ENCODE measurements at regions not wholly inside any gene's neighbourhood (a gene's known extent, or its start where the extent isn't known, plus 50 kb on each side); places are given as distances from the start of the nearest gene placed in this dataset.
"Not testable (repeated sequence)": the region's sequence is repeated elsewhere in the genome, so short reads cannot be mapped to it uniquely, and the experiment has no call there.

GRCh38 chr3:139230391-139230790 lies 113.4 kb upstream of the MRPS22 start:
- TF ChIP-seq, protein P1, sequence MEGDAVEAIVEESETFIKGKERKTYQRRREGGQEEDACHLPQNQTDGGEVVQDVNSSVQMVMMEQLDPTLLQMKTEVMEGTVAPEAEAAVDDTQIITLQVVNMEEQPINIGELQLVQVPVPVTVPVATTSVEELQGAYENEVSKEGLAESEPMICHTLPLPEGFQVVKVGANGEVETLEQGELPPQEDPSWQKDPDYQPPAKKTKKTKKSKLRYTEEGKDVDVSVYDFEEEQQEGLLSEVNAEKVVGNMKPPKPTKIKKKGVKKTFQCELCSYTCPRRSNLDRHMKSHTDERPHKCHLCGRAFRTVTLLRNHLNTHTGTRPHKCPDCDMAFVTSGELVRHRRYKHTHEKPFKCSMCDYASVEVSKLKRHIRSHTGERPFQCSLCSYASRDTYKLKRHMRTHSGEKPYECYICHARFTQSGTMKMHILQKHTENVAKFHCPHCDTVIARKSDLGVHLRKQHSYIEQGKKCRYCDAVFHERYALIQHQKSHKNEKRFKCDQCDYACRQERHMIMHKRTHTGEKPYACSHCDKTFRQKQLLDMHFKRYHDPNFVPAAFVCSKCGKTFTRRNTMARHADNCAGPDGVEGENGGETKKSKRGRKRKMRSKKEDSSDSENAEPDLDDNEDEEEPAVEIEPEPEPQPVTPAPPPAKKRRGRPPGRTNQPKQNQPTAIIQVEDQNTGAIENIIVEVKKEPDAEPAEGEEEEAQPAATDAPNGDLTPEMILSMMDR (conservative IDR thresholded peaks at IDR 0.05; ENCODE audit: low read length): no peak

DNA sequence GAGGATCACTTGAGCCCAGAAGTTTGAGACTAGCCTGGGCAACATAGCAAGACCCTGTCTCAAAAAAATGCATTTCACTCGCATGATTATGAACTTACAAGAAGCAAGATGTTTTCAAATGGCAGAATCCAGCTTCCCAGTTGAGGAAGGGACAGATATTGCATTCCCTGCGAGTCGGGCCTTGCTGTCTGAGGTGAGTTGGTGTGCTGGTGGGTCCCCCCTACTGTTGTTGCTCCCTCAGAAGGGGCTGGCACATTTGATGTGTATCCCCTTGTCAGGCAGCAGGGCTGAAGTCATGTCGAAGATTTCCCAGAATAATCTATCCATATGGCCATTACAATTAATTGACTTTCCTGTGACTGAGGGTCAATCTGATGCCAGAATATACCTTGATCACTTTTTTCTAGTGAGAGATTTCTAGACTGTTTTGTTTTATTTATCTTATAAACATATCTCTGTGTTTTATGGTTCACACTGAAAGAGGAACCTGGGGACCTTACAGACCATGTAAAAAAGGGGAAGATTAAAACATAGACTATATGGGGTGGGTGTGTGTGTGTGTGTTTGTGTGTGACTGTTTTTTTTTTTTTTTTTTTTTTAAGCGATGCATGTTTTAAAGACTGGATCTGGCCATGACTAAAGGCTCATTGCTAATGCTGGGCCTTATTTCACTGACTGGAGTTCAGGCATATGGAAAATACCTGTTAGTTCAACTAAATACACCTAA lies 112.1 kb upstream of the MRPS22 start:
- CTCF ChIA-PET (ENCODE audit: unreplicated experiment): no interaction called here

More at GRCh38 chr3:139230391-139230790, 113.4 kb upstream of the MRPS22 start:
- no peaks in the 10 kb centered on the region for H3K9me3 ChIP-seq (ENCODE audit: low read length)
- H3K36me3 ChIP-seq (ENCODE audit: insufficient read depth, low read length): no peaks in the 10 kb centered on the region
- DNase-seq (ENCODE audit: low spot score): no peak
- no peak overlapping the region for H3K27ac ChIP-seq (ENCODE audit: low read depth, low read length, poor library complexity, severe bottlenecking)
- H2AFZ ChIP-seq (ENCODE audit: low read length): no peak overlapping the region
- no peaks in the 10 kb centered on the region for H3K4me1 ChIP-seq (ENCODE audit: insufficient read depth, low read length, poor library complexity, severe bottlenecking)
- H4K20me1 ChIP-seq (ENCODE audit: insufficient read depth, low read length): no peaks in the 10 kb centered on the region
- ChIA-PET POLR2A (interaction anchor here (0.7 kb wide), 1 partner anchor 1235 kb away, joined by 3 read pairs; no protein-coding TSS in a partner anchor), CTCF (ENCODE audit: unreplicated experiment) (no interaction called here)
- no peak overlapping the region for H3K4me3 ChIP-seq (ENCODE audit: low read depth, low read length, poor library complexity, severe bottlenecking)
- no peaks in the 10 kb centered on the region for H3K9me2 ChIP-seq (ENCODE audit: insufficient read depth, low read length)
- BruUV-seq (replicated peaks): no TSS peak
- H3K79me2 ChIP-seq (ENCODE audit: insufficient read depth, low read depth, low read length): no peaks in the 10 kb centered on the region
- intact Hi-C loops (cut with micrococcal nuclease; ENCODE audit: unreplicated experiment): no loop called here
- no peak overlapping the region for H3K4me2 ChIP-seq (ENCODE audit: low read length)

GRCh38 chr3:139232341-139232740 lies 111.5 kb upstream of the MRPS22 start:
- CTCF ChIA-PET (ENCODE audit: unreplicated experiment); H3K9me2 ChIP-seq (ENCODE audit: insufficient read depth, low read length); BruUV-seq (replicated peaks); H2AFZ ChIP-seq (ENCODE audit: low read length); H3K4me1 ChIP-seq (ENCODE audit: insufficient read depth, low read length, poor library complexity, severe bottlenecking); H3K79me2 ChIP-seq (ENCODE audit: insufficient read depth, low read depth, low read length); H4K20me1 ChIP-seq (ENCODE audit: insufficient read depth, low read length); H3K4me2 ChIP-seq (ENCODE audit: low read length); H3K9me3 ChIP-seq (ENCODE audit: low read length); H3K27ac ChIP-seq (ENCODE audit: low read depth, low read length, poor library complexity, severe bottlenecking); POLR2A ChIA-PET; intact Hi-C loops (cut with micrococcal nuclease; ENCODE audit: unreplicated experiment); DNase-seq (ENCODE audit: low spot score); H3K36me3 ChIP-seq (ENCODE audit: insufficient read depth, low read length); H3K4me3 ChIP-seq (ENCODE audit: low read depth, low read length, poor library complexity, severe bottlenecking): not testable (repeated sequence)

More for the DNA sequence above, 112.1 kb upstream of the MRPS22 start:
- POLR2A ChIA-PET: interaction anchor here (0.7 kb wide), 1 partner anchor 1234 kb away, joined by 3 read pairs; no protein-coding TSS in a partner anchor
- Histone ChIP-seq H3K9me2 (ENCODE audit: insufficient read depth, low read length) (no peaks in the 10 kb centered on the region), H4K20me1 (ENCODE audit: insufficient read depth, low read length) (no peaks in the 10 kb centered on the region), H3K79me2 (ENCODE audit: insufficient read depth, low read depth, low read length) (no peaks in the 10 kb centered on the region), H3K4me1 (ENCODE audit: insufficient read depth, low read length, poor library complexity, severe bottlenecking) (no peaks in the 10 kb centered on the region), H2AFZ (ENCODE audit: low read length) (no peak overlapping the region), H3K4me3 (ENCODE audit: low read depth, low read length, poor library complexity, severe bottlenecking) (no peak overlapping the region), H3K9me3 (ENCODE audit: low read length) (no peaks in the 10 kb centered on the region), H3K4me2 (ENCODE audit: low read length) (no peak overlapping the region), H3K36me3 (ENCODE audit: insufficient read depth, low read length) (no peaks in the 10 kb centered on the region), H3K27ac (ENCODE audit: low read depth, low read length, poor library complexity, severe bottlenecking) (no peak overlapping the region)
- DNase-seq (ENCODE audit: low spot score): no peak
- TF ChIP-seq, protein P1 (conservative IDR thresholded peaks at IDR 0.05; ENCODE audit: low read length): no peak
- no peak for TF ChIP-seq EZH2phosphoT487 (IDR thresholded peaks at IDR 0.05; ENCODE audit: borderline replicate concordance, low read depth, low read length)
- BruUV-seq (replicated peaks): no TSS peak
- intact Hi-C loops (cut with micrococcal nuclease; ENCODE audit: unreplicated experiment): no loop called here
